ENCODE measurements at regions not wholly inside any gene's neighbourhood (a gene's known extent, or its start where the extent isn't known, plus 50 kb on each side); places are given as distances from the start of the nearest gene placed in this dataset.

DNA sequence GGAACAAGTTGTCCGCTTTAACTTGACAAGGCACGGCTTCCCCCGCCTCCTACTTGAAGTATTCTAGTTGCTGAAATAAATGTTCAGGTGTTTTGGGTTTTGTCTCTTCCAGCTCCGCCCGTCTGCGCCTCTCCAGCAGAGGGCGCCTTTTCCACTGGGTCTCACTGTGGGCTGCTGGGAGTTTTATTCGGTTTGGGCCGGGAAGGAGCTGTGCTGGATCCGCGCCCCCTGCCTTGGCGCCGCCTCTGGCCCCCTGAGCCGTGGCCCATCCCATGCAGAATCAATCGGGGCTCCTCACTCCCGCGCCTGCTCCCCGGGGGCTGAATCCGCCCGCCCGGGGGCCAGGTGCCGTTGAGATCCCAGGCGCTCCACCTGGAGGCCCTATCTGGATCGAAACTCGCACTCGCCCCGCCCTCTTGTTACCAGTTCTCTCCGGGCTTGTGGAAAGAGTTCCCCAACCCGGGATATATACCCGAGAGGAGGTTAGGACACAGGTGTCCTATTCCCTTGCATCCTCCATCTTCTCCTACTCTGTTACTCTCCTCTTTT is 51.0 kb upstream of the TCF21 start:
- DNase-seq (ENCODE audit: low spot score) = no peak
